Activated T-helper 17 cell treated with anti-CD3 and anti-CD28 coated beads, Interleukin-2, amount 50 U/mL, for 72 hours (primary cell): ENCODE measurements at regions not wholly inside any gene's neighbourhood (a gene's known extent, or its start where the extent isn't known, plus 50 kb on each side); places are given as distances from the start of the nearest gene placed in this dataset.

Experiments used
- ATAC-seq: fragments of 150-1000 bp; cut with Tn5 transposase; replicated peaks from 2 replicates; pipeline ENCODE4 v1.10.0; 2021; ENCODE audit warnings: mild to moderate bottlenecking, moderate library complexity
- H3K27ac Mint-ChIP-seq: one replicate; pipeline ENCODE4 v1.8.0; 2022; ENCODE audit warnings: mixed read lengths
- H3K27me3 Mint-ChIP-seq: one replicate; pipeline ENCODE4 v1.8.0; 2022; ENCODE audit warnings: mixed read lengths
- H3K36me3 Mint-ChIP-seq: one replicate; pipeline ENCODE4 v1.8.0; 2022; ENCODE audit warnings: low read depth, mild to moderate bottlenecking, mixed read lengths
- H3K4me1 Mint-ChIP-seq: one replicate; pipeline ENCODE4 v1.8.0; 2022; ENCODE audit warnings: mixed read lengths
- H3K4me3 Mint-ChIP-seq: one replicate; pipeline ENCODE4 v1.8.0; 2022; ENCODE audit warnings: mild to moderate bottlenecking, mixed read lengths
- H3K9me3 Mint-ChIP-seq: one replicate; pipeline ENCODE4 v1.8.0; 2022; ENCODE audit warnings: mixed read lengths

DNA sequence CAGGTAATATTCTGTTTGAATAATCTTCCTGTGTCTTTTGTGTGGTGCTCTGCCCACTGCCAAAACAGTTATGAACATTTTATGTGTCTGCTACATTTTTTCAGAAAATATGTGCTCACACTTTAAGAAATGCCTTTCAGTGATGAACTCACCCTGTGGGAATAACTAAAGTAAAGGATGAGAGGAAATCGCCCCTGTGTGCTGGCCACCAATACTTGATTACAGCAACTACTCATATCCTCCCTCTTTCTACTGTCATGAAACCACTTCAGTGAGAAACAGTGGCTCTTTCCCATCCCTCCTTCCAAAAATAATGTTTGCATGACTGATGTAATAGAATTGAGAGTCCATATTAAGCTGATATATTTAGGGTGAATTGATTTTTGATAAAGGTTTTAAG, 900.9 kb downstream of the RAB28 start:
- no peak for ATAC-seq
- Mint-ChIP-seq H3K27me3 (no peaks in the 10 kb centered on the region), H3K36me3 (no peaks in the 10 kb centered on the region), H3K27ac (no peak overlapping the region), H3K4me3 (no peak overlapping the region), H3K4me1 (no peaks in the 10 kb centered on the region), H3K9me3 (peaks cover 1% of the 10 kb centered on the region)

- Mint-ChIP-seq H3K27me3 (no peaks in the 10 kb centered on the region), H3K4me1 (no peaks in the 10 kb centered on the region), H3K27ac (no peak overlapping the region), H3K9me3 (no peaks in the 10 kb centered on the region), H3K4me3 (no peak overlapping the region), H3K36me3 (no peaks in the 10 kb centered on the region)
- ATAC-seq, result no peak
These were observed 903.4 kb downstream of the RAB28 start for GRCh38 chr4:12580787-12581186.

- Mint-ChIP-seq H3K9me3 (no peaks in the 10 kb centered on the region), H3K36me3 (no peaks in the 10 kb centered on the region), H3K27ac (no peak overlapping the region), H3K4me3 (no peak overlapping the region), H3K4me1 (no peaks in the 10 kb centered on the region), H3K27me3 (no peaks in the 10 kb centered on the region)
- no peak for ATAC-seq
These were observed 905.0 kb downstream of the RAB28 start for GRCh38 chr4:12579172-12579571.

DNA sequence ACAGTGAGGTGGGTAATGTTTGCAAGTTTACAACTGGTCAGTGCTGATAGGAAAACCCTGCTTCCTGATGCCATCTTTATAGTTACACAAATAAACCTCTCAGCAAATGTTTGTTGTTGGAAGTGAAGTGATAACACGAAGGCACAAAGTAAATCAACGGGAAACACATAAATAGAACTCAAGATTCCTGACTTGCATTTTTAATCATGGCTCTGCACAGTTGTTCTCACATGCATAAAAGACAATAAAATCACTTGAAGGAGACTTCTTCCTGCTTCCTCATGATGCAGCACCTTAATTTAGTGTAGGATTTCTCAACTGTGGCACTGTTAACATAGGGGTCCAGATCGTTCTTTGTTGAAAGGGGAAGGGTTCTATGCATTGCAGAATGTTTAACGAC, 907.7 kb downstream of the RAB28 start:
- ATAC-seq, result no peak
- Mint-ChIP-seq H3K4me1 (no peaks in the 10 kb centered on the region), H3K9me3 (no peaks in the 10 kb centered on the region)

GRCh38 chr4:12573716-12574115, 910.4 kb downstream of the RAB28 start:
- Mint-ChIP-seq H3K9me3 (no peaks in the 10 kb centered on the region), H3K36me3 (no peaks in the 10 kb centered on the region), H3K4me1 (no peaks in the 10 kb centered on the region), H3K27me3 (no peaks in the 10 kb centered on the region), H3K4me3 (no peak overlapping the region), H3K27ac (no peak overlapping the region)
- no peak for ATAC-seq

More for the DNA sequence above, 907.7 kb downstream of the RAB28 start:
- no peak overlapping the region for H3K27ac Mint-ChIP-seq
- no peaks in the 10 kb centered on the region for H3K27me3 Mint-ChIP-seq
- H3K4me3 Mint-ChIP-seq, result no peak overlapping the region
- no peaks in the 10 kb centered on the region for H3K36me3 Mint-ChIP-seq

DNA sequence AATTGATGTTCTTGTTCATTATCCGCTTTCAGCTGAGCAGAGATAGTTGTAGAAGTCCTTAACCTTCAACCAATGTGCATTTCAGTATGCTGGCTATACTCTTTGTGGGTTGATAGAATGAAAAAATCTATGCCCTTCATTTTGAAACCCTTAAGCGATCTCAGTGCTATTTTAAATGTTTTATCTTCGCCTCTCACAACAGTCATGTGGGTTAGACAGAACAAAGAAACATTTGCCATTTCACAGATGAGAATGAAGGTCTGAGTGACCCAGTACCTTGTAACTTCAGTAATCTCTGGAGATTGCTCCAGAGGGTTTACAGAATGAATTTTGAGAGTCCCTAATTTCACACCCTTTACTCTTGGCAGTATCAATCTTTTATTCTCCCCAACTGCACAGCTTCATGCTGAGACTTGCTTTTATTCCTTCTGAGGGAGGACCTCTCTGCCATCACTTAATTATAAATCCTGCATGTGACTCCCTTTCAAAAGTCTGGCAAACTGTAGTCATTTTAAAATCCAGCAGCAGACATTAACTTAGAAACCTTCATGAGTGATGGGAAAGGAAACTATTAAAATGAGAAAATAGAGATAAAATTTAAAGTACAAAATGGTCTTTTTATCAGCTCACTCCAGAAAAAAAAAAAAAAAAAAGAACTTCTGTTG, 921.5 kb downstream of the RAB28 start:
- no peak overlapping the region for H3K4me3 Mint-ChIP-seq
- ATAC-seq, result no peak
- H3K27me3 Mint-ChIP-seq, result no peaks in the 10 kb centered on the region
- no peak overlapping the region for H3K27ac Mint-ChIP-seq
- H3K36me3 Mint-ChIP-seq, result no peaks in the 10 kb centered on the region
- H3K9me3 Mint-ChIP-seq, result peaks cover 8% of the 10 kb centered on the region
- no peaks in the 10 kb centered on the region for H3K4me1 Mint-ChIP-seq

DNA sequence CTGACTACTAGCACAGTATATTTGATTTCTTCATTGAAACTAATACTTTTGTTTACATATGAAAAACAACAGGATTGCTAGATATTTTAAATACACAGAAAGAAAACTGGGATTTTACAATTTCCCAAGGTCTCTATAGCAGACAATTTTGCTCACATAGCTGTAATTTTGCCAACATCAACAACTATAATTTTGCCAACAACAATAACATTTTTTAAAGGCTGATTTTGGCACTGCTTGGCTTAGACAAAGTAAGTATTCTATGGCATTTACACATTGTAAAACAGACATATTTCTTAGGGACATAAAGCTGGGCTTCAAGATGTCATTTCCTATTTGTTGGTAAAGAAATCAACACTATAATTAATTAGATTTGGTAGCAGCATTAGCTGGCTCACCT, 922.1 kb downstream of the RAB28 start:
- H3K4me1 Mint-ChIP-seq, result no peaks in the 10 kb centered on the region
- H3K27me3 Mint-ChIP-seq, result no peaks in the 10 kb centered on the region
- ATAC-seq, result no peak
- no peaks in the 10 kb centered on the region for H3K36me3 Mint-ChIP-seq
- H3K9me3 Mint-ChIP-seq, result peaks cover 8% of the 10 kb centered on the region
- H3K4me3 Mint-ChIP-seq, result no peak overlapping the region
- H3K27ac Mint-ChIP-seq, result no peak overlapping the region

DNA sequence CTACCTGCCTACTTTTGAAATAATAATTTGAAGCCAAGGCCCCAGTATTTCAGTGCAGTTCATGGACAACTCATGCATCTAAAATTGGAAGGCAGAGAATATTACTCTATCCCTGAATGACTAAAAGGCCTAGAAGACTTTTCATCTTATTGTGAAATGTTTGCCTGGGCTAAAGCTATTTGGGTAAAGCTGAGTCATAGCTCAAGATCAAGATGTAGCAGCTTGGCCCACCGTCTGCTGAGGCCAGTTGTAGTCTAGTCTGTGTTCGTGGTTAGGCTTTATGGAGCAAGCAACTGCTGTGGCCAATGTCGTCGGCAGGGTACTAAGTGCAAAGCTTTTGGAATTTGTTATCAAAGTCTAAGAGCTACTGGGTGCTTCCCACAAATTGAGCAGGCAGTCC, 929.1 kb downstream of the RAB28 start:
- no peaks in the 10 kb centered on the region for H3K4me1 Mint-ChIP-seq
- no peak overlapping the region for H3K4me3 Mint-ChIP-seq
- H3K9me3 Mint-ChIP-seq, result peaks cover 21% of the 10 kb centered on the region
- H3K27ac Mint-ChIP-seq, result no peak overlapping the region
- H3K27me3 Mint-ChIP-seq, result no peaks in the 10 kb centered on the region
- H3K36me3 Mint-ChIP-seq, result no peaks in the 10 kb centered on the region
- no peak for ATAC-seq

GRCh38 chr4:12548678-12549077, 935.5 kb downstream of the RAB28 start:
- Mint-ChIP-seq H3K4me1 (no peaks in the 10 kb centered on the region), H3K36me3 (no peaks in the 10 kb centered on the region), H3K27me3 (no peaks in the 10 kb centered on the region), H3K27ac (no peak overlapping the region), H3K4me3 (no peak overlapping the region), H3K9me3 (peaks cover 7% of the 10 kb centered on the region)
- ATAC-seq, result no peak

- Mint-ChIP-seq H3K27ac (no peak overlapping the region), H3K27me3 (no peaks in the 10 kb centered on the region), H3K4me1 (no peaks in the 10 kb centered on the region), H3K4me3 (no peak overlapping the region), H3K36me3 (no peaks in the 10 kb centered on the region), H3K9me3 (no peaks in the 10 kb centered on the region)
- ATAC-seq, result no peak
These were observed 938.3 kb downstream of the RAB28 start for GRCh38 chr4:12545812-12546211.

DNA sequence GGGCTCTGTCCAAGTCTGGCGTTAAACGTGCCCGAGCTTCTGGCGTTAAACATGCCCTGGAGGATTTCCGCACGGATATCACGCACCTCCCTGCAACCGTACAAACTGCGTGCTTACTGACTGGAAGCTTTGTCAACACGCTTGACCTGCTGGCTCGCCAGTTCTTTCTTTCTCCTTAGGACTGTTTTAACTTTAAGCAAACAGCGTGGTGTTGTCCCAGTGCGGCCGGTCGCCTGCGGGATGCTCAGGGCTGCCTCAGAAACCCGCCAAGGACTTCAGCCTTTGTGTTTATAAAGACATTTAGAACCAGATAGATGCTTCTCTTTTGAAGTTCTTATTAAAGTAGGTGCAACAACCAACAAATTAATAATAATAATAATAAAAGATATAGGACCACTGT, 946.0 kb downstream of the RAB28 start:
- Mint-ChIP-seq H3K4me3 (no peak overlapping the region), H3K4me1 (no peaks in the 10 kb centered on the region), H3K27ac (no peak overlapping the region), H3K9me3 (peaks cover 3% of the 10 kb centered on the region), H3K27me3 (no peaks in the 10 kb centered on the region), H3K36me3 (no peaks in the 10 kb centered on the region)
- no peak for ATAC-seq

- ATAC-seq, result no peak
- Mint-ChIP-seq H3K27me3 (no peaks in the 10 kb centered on the region), H3K27ac (no peak overlapping the region), H3K4me3 (no peak overlapping the region), H3K9me3 (peaks cover 3% of the 10 kb centered on the region), H3K36me3 (no peaks in the 10 kb centered on the region), H3K4me1 (no peaks in the 10 kb centered on the region)
These were observed 949.5 kb downstream of the RAB28 start for GRCh38 chr4:12534684-12535083.

GRCh38 chr4:12519426-12519825, 964.7 kb downstream of the RAB28 start:
- no peak for ATAC-seq
- Mint-ChIP-seq H3K4me1 (no peaks in the 10 kb centered on the region), H3K9me3 (peaks cover 8% of the 10 kb centered on the region), H3K27ac (no peak overlapping the region), H3K36me3 (no peaks in the 10 kb centered on the region), H3K27me3 (no peaks in the 10 kb centered on the region), H3K4me3 (no peak overlapping the region)

DNA sequence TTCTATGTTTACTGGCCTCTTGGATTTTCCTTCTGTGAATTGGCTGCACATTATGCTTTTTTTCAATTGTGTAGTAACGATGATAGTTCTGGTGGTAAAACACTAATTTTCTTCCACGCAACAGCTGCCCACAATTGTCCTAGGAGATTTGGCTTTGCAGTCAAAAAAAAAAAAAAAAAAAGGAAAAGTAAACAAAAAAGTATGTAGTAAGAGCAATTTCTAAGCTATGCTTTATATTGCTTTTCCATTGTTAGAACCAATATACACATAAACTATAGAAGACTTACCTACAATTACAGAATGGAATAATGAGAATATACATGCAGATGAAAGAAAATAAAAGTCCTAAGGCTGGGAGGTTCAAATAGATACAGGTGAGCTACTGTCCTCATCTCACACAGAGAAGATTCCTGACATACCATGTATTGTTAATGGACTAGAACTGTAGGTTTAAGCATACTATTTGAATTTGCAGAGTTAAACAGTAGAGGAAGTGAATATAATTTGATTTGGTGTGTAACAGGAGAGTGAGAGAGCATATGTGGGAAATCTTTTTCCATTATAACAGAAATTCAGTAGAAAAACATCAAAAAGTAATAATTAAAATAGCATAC, 976.2 kb downstream of the RAB28 start:
- H3K4me1 Mint-ChIP-seq, result no peaks in the 10 kb centered on the region
- H3K4me3 Mint-ChIP-seq, result no peak overlapping the region
- no peak for ATAC-seq
- H3K27ac Mint-ChIP-seq, result no peak overlapping the region
- H3K9me3 Mint-ChIP-seq, result peaks cover 10% of the 10 kb centered on the region
- no peaks in the 10 kb centered on the region for H3K27me3 Mint-ChIP-seq
- no peaks in the 10 kb centered on the region for H3K36me3 Mint-ChIP-seq

GRCh38 chr4:12500409-12500808, 983.7 kb downstream of the RAB28 start:
- Mint-ChIP-seq H3K4me1 (no peaks in the 10 kb centered on the region), H3K9me3 (peaks cover 9% of the 10 kb centered on the region), H3K36me3 (no peaks in the 10 kb centered on the region), H3K27ac (no peak overlapping the region), H3K4me3 (no peak overlapping the region), H3K27me3 (no peaks in the 10 kb centered on the region)
- no peak for ATAC-seq

- Mint-ChIP-seq H3K36me3 (no peaks in the 10 kb centered on the region), H3K9me3 (peaks cover 7% of the 10 kb centered on the region), H3K4me3 (no peak overlapping the region), H3K4me1 (no peaks in the 10 kb centered on the region), H3K27me3 (no peaks in the 10 kb centered on the region), H3K27ac (no peak overlapping the region)
- no peak for ATAC-seq
These were observed 984.4 kb downstream of the RAB28 start for GRCh38 chr4:12499693-12500092.
